ENCODE measurements at regions not wholly inside any gene's neighbourhood (a gene's known extent, or its start where the extent isn't known, plus 50 kb on each side); places are given as distances from the start of the nearest gene placed in this dataset.

GRCh38 chr6:102126488-102126887 is 733.0 kb downstream of the GRIK2 start:
- H3K4me2 ChIP-seq (ENCODE audit: low read length) = no peak overlapping the region

GRCh38 chr6:102127253-102127652 is 733.7 kb downstream of the GRIK2 start:
- ChIA-PET POLR2A (ENCODE audit: unreplicated experiment) (no interaction called here), CTCF (no interaction called here)
- Histone ChIP-seq H3K27me3 (ENCODE audit: low read length) (no peaks in the 10 kb centered on the region), H2AFZ (ENCODE audit: low read length) (no peak overlapping the region), H3K27ac (ENCODE audit: low read length) (no peak overlapping the region), H3F3A (ENCODE audit: low read length, unreplicated experiment) (no peaks in the 10 kb centered on the region), H4K20me1 (ENCODE audit: low read length) (no peaks in the 10 kb centered on the region), H3K9me2 (replicated peaks; ENCODE audit: low read length) (no peaks in the 10 kb centered on the region), H3K79me2 (ENCODE audit: low read length) (no peaks in the 10 kb centered on the region), H3K9ac (ENCODE audit: low read length) (no peak overlapping the region), H3K4me3 (ENCODE audit: low read length) (no peak overlapping the region), H3K4me1 (ENCODE audit: insufficient read depth, low read length) (no peaks in the 10 kb centered on the region), H3K36me3 (ENCODE audit: low read depth, low read length) (no peaks in the 10 kb centered on the region), H3K9me3 (ENCODE audit: low read length) (no peaks in the 10 kb centered on the region), H3K4me2 (ENCODE audit: low read length) (no peak overlapping the region)
- no peak for DNase-seq
- intact Hi-C loops (cut with micrococcal nuclease) = no loop called here
- TF ChIP-seq CTCF (conservative IDR thresholded peaks at IDR 0.05; ENCODE audit: low read depth, low read length) = no peak
- no peak for TF ChIP-seq EZH2 (IDR thresholded peaks at IDR 0.05; ENCODE audit: low read length, unreplicated experiment)
- TF ChIP-seq EZH2phosphoT487 (IDR thresholded peaks at IDR 0.05; ENCODE audit: borderline replicate concordance, low read length) = no peak
- no peak for ATAC-seq
- BruUV-seq (replicated peaks) = no TSS peak

More at GRCh38 chr6:102126488-102126887, 733.0 kb downstream of the GRIK2 start:
- H3K27me3 ChIP-seq (ENCODE audit: low read length) = no peaks in the 10 kb centered on the region
- H4K20me1 ChIP-seq (ENCODE audit: low read length) = no peaks in the 10 kb centered on the region
- ATAC-seq (no peak), DNase-seq (no peak)
- H3K9me3 ChIP-seq (ENCODE audit: low read length) = no peaks in the 10 kb centered on the region
- no peak overlapping the region for H2AFZ ChIP-seq (ENCODE audit: low read length)
- CTCF ChIA-PET = no interaction called here
- H3K9ac ChIP-seq (ENCODE audit: low read length) = no peak overlapping the region
- intact Hi-C loops (cut with micrococcal nuclease) = no loop called here
- no peak overlapping the region for H3K27ac ChIP-seq (ENCODE audit: low read length)
- H3K9me2 ChIP-seq (replicated peaks; ENCODE audit: low read length) = no peaks in the 10 kb centered on the region
- H3F3A ChIP-seq (ENCODE audit: low read length, unreplicated experiment) = no peaks in the 10 kb centered on the region
- no peaks in the 10 kb centered on the region for H3K79me2 ChIP-seq (ENCODE audit: low read length)
- H3K36me3 ChIP-seq (ENCODE audit: low read depth, low read length) = no peaks in the 10 kb centered on the region
- POLR2A ChIA-PET (ENCODE audit: unreplicated experiment) = no interaction called here
- TF ChIP-seq EZH2 (IDR thresholded peaks at IDR 0.05; ENCODE audit: low read length, unreplicated experiment) (no peak), CTCF (conservative IDR thresholded peaks at IDR 0.05; ENCODE audit: low read depth, low read length) (no peak), EZH2phosphoT487 (IDR thresholded peaks at IDR 0.05; ENCODE audit: borderline replicate concordance, low read length) (no peak)
- BruUV-seq (replicated peaks) = no TSS peak
- no peak overlapping the region for H3K4me3 ChIP-seq (ENCODE audit: low read length)
- no peaks in the 10 kb centered on the region for H3K4me1 ChIP-seq (ENCODE audit: insufficient read depth, low read length)

- H3K27ac ChIP-seq (ENCODE audit: low read length) = no peak overlapping the region
- ATAC-seq (no peak), DNase-seq (no peak)
- intact Hi-C loops (cut with micrococcal nuclease) = no loop called here
- no peak overlapping the region for H2AFZ ChIP-seq (ENCODE audit: low read length)
- H3K36me3 ChIP-seq (ENCODE audit: low read depth, low read length) = no peaks in the 10 kb centered on the region
- H3F3A ChIP-seq (ENCODE audit: low read length, unreplicated experiment) = no peaks in the 10 kb centered on the region
- ChIA-PET POLR2A (ENCODE audit: unreplicated experiment) (interaction anchor here (0.6 kb wide), 1 partner anchor 103 kb away, joined by 11 read pairs; no protein-coding TSS in a partner anchor), CTCF (no interaction called here)
- H3K9me2 ChIP-seq (replicated peaks; ENCODE audit: low read length) = no peaks in the 10 kb centered on the region
- no peak overlapping the region for H3K9ac ChIP-seq (ENCODE audit: low read length)
- H4K20me1 ChIP-seq (ENCODE audit: low read length) = no peaks in the 10 kb centered on the region
- TF ChIP-seq EZH2 (IDR thresholded peaks at IDR 0.05; ENCODE audit: low read length, unreplicated experiment) = no peak
- no peak for TF ChIP-seq EZH2phosphoT487 (IDR thresholded peaks at IDR 0.05; ENCODE audit: borderline replicate concordance, low read length)
- TF ChIP-seq CTCF (conservative IDR thresholded peaks at IDR 0.05; ENCODE audit: low read depth, low read length) = no peak
- H3K4me2 ChIP-seq (ENCODE audit: low read length) = no peak overlapping the region
- no TSS peak for BruUV-seq (replicated peaks)
- H3K79me2 ChIP-seq (ENCODE audit: low read length) = no peaks in the 10 kb centered on the region
- H3K4me3 ChIP-seq (ENCODE audit: low read length) = no peak overlapping the region
- no peaks in the 10 kb centered on the region for H3K27me3 ChIP-seq (ENCODE audit: low read length)
- no peaks in the 10 kb centered on the region for H3K9me3 ChIP-seq (ENCODE audit: low read length)
- no peaks in the 10 kb centered on the region for H3K4me1 ChIP-seq (ENCODE audit: insufficient read depth, low read length)
Observed at GRCh38 chr6:102137859-102138258, 744.4 kb downstream of the GRIK2 start.
